DOHH2 (cell line): ENCODE measurements at regions not wholly inside any gene's neighbourhood (a gene's known extent, or its start where the extent isn't known, plus 50 kb on each side); places are given as distances from the start of the nearest gene placed in this dataset.

ENCODE experiments used
- H3F3A ChIP-seq: fragments of 200-600 bp; sonication (generic), shearing (Covaris generic); 2 replicates; pipeline ENCODE4 v1.6.0; 2016; ENCODE audit warnings: antibody characterized with exemption, mild to moderate bottlenecking; ENCODE audit not compliant: control insufficient read depth, insufficient read depth
- H3K27ac ChIP-seq: fragments of 200-600 bp; sonication (generic); 2 replicates; pipeline ENCODE4 v1.5.1; 2014; ENCODE audit warnings: low read depth, mild to moderate bottlenecking, low read length, moderate library complexity
- H3K27me3 ChIP-seq: fragments of 200-600 bp; sonication (generic); 2 replicates; pipeline ENCODE4 v1.6.1; 2014; ENCODE audit warnings: mild to moderate bottlenecking, low read length, mixed read lengths; ENCODE audit not compliant: control insufficient read depth
- H3K36me3 ChIP-seq: fragments of 200-600 bp; sonication (generic); 2 replicates; pipeline ENCODE4 v1.6.1; 2014; ENCODE audit warnings: mild to moderate bottlenecking, low read length, moderate library complexity, mixed read lengths; ENCODE audit not compliant: control insufficient read depth
- H3K4me1 ChIP-seq: fragments of 200-600 bp; sonication (generic); 2 replicates; pipeline ENCODE4 v1.6.1; 2014; ENCODE audit warnings: mild to moderate bottlenecking, low read length, mixed read lengths; ENCODE audit not compliant: control insufficient read depth
- H3K4me2 ChIP-seq: fragments of 200-600 bp; sonication (generic); 2 replicates; pipeline ENCODE4 v1.6.0; 2014; ENCODE audit warnings: mild to moderate bottlenecking, low read length, moderate library complexity
- H3K4me3 ChIP-seq: fragments of 200-600 bp; sonication (generic); 2 replicates; pipeline ENCODE4 v1.5.1; 2014; ENCODE audit warnings: mild to moderate bottlenecking, low read length, mixed read lengths
- H3K79me2 ChIP-seq: fragments of 200-600 bp; sonication (generic); 2 replicates; pipeline ENCODE4 v1.6.1; 2014; ENCODE audit warnings: mild to moderate bottlenecking, low read length, mixed read lengths; ENCODE audit not compliant: control insufficient read depth
- H3K9me2 ChIP-seq: fragments of 200-600 bp; sonication (generic); replicated peaks from 2 replicates; pipeline ENCODE4 v1.6.1; 2014; ENCODE audit warnings: mild to moderate bottlenecking, low read length, mixed read lengths; ENCODE audit not compliant: control insufficient read depth
- H3K9me3 ChIP-seq: fragments of 200-600 bp; sonication (generic); 2 replicates; pipeline ENCODE4 v1.6.1; 2014; ENCODE audit warnings: antibody characterized with exemption, low read length, mixed read lengths; ENCODE audit not compliant: control insufficient read depth, insufficient read depth
- H4K20me1 ChIP-seq: fragments of 200-600 bp; sonication (generic); 2 replicates; pipeline ENCODE4 v1.6.0; 2014; ENCODE audit warnings: low read depth, mild to moderate bottlenecking, antibody characterized with exemption, low read length, moderate library complexity; ENCODE audit not compliant: control insufficient read depth, insufficient read depth
- EZH2phosphoT487 ChIP-seq: fragments of 200-600 bp; sonication (generic); IDR thresholded peaks from 2 replicates; pipeline ENCODE4 v1.6.1; 2017; ENCODE audit warnings: borderline replicate concordance, mild to moderate bottlenecking, antibody characterized with exemption, low read length, moderate library complexity, mixed read lengths
- TF ChIP-seq, protein P1 (sequence below): fragments of 200-600 bp; sonication (generic); IDR thresholded peaks from one replicate; pipeline ENCODE4 v1.5.1; 2014; ENCODE audit warnings: antibody characterized with exemption, mild to moderate bottlenecking, low read depth, low read length; ENCODE audit not compliant: poor library complexity, severe bottlenecking

DNA sequence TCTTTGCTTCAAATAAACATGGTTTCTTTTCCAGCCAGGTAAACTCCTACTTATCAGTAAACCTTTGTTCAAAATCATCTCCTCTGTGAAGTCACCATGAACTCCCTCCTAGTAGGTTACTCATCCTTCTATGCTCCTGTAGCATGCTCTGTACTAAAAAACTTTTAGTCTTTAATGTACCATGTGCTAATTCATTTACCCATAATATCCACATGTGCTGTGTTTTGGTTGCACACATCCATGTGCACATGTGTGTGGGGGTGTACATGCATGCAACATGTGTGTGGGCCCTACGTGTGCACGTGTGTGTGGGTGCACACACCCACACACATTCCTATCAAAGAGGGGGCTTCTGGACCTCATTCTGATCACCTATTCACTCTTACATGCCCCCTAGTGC is 259.9 kb upstream of the SP4 start:
- H3K4me3 ChIP-seq, result no peak overlapping the region
- TF ChIP-seq, protein P1, sequence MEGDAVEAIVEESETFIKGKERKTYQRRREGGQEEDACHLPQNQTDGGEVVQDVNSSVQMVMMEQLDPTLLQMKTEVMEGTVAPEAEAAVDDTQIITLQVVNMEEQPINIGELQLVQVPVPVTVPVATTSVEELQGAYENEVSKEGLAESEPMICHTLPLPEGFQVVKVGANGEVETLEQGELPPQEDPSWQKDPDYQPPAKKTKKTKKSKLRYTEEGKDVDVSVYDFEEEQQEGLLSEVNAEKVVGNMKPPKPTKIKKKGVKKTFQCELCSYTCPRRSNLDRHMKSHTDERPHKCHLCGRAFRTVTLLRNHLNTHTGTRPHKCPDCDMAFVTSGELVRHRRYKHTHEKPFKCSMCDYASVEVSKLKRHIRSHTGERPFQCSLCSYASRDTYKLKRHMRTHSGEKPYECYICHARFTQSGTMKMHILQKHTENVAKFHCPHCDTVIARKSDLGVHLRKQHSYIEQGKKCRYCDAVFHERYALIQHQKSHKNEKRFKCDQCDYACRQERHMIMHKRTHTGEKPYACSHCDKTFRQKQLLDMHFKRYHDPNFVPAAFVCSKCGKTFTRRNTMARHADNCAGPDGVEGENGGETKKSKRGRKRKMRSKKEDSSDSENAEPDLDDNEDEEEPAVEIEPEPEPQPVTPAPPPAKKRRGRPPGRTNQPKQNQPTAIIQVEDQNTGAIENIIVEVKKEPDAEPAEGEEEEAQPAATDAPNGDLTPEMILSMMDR, result no peak
- no peak for TF ChIP-seq EZH2phosphoT487
- H3K9me3 ChIP-seq, result no peaks in the 10 kb centered on the region
- no peak overlapping the region for H3K27ac ChIP-seq
- H3K4me1 ChIP-seq, result no peaks in the 10 kb centered on the region
- no peaks in the 10 kb centered on the region for H3K9me2 ChIP-seq
- no peaks in the 10 kb centered on the region for H3K36me3 ChIP-seq
- no peaks in the 10 kb centered on the region for H3K27me3 ChIP-seq
- H4K20me1 ChIP-seq, result no peaks in the 10 kb centered on the region
- H3K79me2 ChIP-seq, result no peaks in the 10 kb centered on the region
- no peaks in the 10 kb centered on the region for H3F3A ChIP-seq
- H3K4me2 ChIP-seq, result no peak overlapping the region

DNA sequence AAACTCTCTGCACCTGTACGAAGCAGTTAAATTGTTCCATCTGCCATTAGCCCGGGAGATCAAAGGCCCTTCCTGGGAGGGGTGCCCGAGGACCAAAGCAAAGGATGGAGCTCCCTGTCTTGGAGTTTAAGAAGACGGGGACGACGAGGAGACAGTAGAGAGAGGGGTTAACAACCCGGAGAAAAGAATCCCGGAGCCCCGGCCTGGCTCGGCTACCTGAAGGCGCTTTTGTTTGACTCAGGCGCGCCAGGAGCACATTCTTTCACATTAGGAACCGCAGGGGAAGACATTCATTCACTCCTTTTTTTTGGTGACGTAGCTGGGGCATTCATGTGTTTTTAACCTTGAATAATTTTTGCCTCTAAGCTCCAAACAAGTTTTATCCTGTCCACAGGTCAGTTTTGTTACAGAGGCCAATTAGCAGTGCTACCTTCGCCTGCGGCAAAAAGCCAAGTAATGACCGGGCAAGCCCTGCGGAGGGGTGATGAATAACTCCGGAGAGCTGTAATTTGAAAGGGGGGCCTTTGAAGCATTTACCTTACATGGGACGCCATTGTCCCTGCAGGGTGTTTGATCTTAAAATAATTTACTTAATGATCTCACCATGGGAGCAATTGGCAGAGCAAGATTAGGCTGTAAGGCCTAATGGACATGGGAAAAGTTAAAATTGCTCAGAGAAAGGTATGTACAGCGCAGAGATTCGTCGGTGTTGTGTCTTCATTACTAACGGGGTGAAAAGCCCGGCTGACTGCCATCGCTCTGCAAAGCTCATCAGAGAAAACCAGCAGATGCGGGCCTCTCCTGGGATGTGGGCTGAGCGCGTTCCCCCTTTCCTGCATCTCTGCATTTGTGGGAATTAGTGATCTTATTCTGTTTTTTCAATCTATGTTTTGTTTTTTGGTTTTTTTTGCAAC is 258.0 kb upstream of the SP4 start:
- Histone ChIP-seq H3K79me2 (no peaks in the 10 kb centered on the region), H3K27me3 (no peaks in the 10 kb centered on the region)

GRCh38 chr7:21172800-21173199 is 255.1 kb upstream of the SP4 start:
- no peaks in the 10 kb centered on the region for H3K9me3 ChIP-seq
- no peaks in the 10 kb centered on the region for H3K4me1 ChIP-seq
- H4K20me1 ChIP-seq, result no peaks in the 10 kb centered on the region
- no peak overlapping the region for H3K4me2 ChIP-seq
- no peaks in the 10 kb centered on the region for H3K79me2 ChIP-seq
- no peaks in the 10 kb centered on the region for H3K27me3 ChIP-seq
- no peak overlapping the region for H3K27ac ChIP-seq
- H3K9me2 ChIP-seq, result no peaks in the 10 kb centered on the region
- no peaks in the 10 kb centered on the region for H3K36me3 ChIP-seq
- TF ChIP-seq, protein P1, result no peak
- TF ChIP-seq EZH2phosphoT487, result no peak
- H3F3A ChIP-seq, result no peaks in the 10 kb centered on the region
- no peak overlapping the region for H3K4me3 ChIP-seq

More for the DNA sequence above, 258.0 kb upstream of the SP4 start:
- Histone ChIP-seq H3K4me1 (no peaks in the 10 kb centered on the region), H3K36me3 (no peaks in the 10 kb centered on the region), H3K9me2 (no peaks in the 10 kb centered on the region), H3K4me2 (no peak overlapping the region), H3K4me3 (no peak overlapping the region), H3F3A (no peaks in the 10 kb centered on the region), H3K9me3 (no peaks in the 10 kb centered on the region), H3K27ac (no peak overlapping the region), H4K20me1 (no peaks in the 10 kb centered on the region)
- TF ChIP-seq EZH2phosphoT487, result no peak
- TF ChIP-seq, protein P1, result no peak
